ENCODE measurements at regions not wholly inside any gene's neighbourhood (a gene's known extent, or its start where the extent isn't known, plus 50 kb on each side); places are given as distances from the start of the nearest gene placed in this dataset.
"Not testable (repeated sequence)": the region's sequence is repeated elsewhere in the genome, so short reads cannot be mapped to it uniquely, and the experiment has no call there.

- no peak for DNase-seq
Measured at GRCh38 chr11:129639300-129639699, 176.3 kb upstream of the TMEM45B start.

GRCh38 chr11:129640671-129641070, 175.0 kb upstream of the TMEM45B start:
- no peak for DNase-seq

- DNase-seq, result no peak
Measured at GRCh38 chr11:129643031-129643721, 172.5 kb upstream of the TMEM45B start.

GRCh38 chr11:129644326-129644725, 171.3 kb upstream of the TMEM45B start:
- no peak for DNase-seq

GRCh38 chr11:129645943-129646342, 169.7 kb upstream of the TMEM45B start:
- no peak for DNase-seq

- not testable (repeated sequence) for DNase-seq
Measured at GRCh38 chr11:129650044-129650443, 165.6 kb upstream of the TMEM45B start.

GRCh38 chr11:129652835-129653234, 162.8 kb upstream of the TMEM45B start:
- DNase-seq, result no peak

GRCh38 chr11:129655247-129655832, 160.3 kb upstream of the TMEM45B start:
- no peak for DNase-seq

- DNase-seq, result no peak
Measured at GRCh38 chr11:129657866-129658525, 157.7 kb upstream of the TMEM45B start.

GRCh38 chr11:129658526-129658867, 157.2 kb upstream of the TMEM45B start:
- DNase-seq, result no peak

- DNase-seq, result no peak
Measured at GRCh38 chr11:129680907-129681306, 134.7 kb upstream of the TMEM45B start.

GRCh38 chr11:129681344-129682114, 134.1 kb upstream of the TMEM45B start:
- DNase-seq, result no peak

GRCh38 chr11:129686269-129686668, 129.4 kb upstream of the TMEM45B start:
- no peak for DNase-seq

- DNase-seq, result no peak
Measured at GRCh38 chr11:129691142-129691541, 124.5 kb upstream of the TMEM45B start.

- DNase-seq, result no peak
Measured at GRCh38 chr11:129694538-129694937, 121.1 kb upstream of the TMEM45B start.

- DNase-seq, result no peak
Measured at GRCh38 chr11:129694966-129695365, 120.7 kb upstream of the TMEM45B start.

GRCh38 chr11:129695571-129696308, 119.9 kb upstream of the TMEM45B start:
- DNase-seq, result peak; percentile 87

GRCh38 chr11:129696309-129696989, 119.2 kb upstream of the TMEM45B start:
- DNase-seq, result no peak

GRCh38 chr11:129698212-129698611, 117.4 kb upstream of the TMEM45B start:
- DNase-seq, result no peak

- no peak for DNase-seq
Measured at GRCh38 chr11:129699711-129700304, 115.8 kb upstream of the TMEM45B start.

- DNase-seq, result no peak
Measured at GRCh38 chr11:129700701-129701100, 114.9 kb upstream of the TMEM45B start.

GRCh38 chr11:129701706-129702105, 113.9 kb upstream of the TMEM45B start:
- no peak for DNase-seq

Measured in activated CD8-positive, alpha-beta memory T cell treated with anti-CD3 and anti-CD28 coated beads for 24 hours (primary cell).